ENCODE measurements at regions not wholly inside any gene's neighbourhood (a gene's known extent, or its start where the extent isn't known, plus 50 kb on each side); places are given as distances from the start of the nearest gene placed in this dataset.

GRCh38 chr5:97576956-97577355 lies 393.9 kb upstream of the RIOK2 start:
- TF ChIP-seq SRF (IDR thresholded peaks at IDR 0.05; ENCODE audit: low read depth, low read length): no peak
- TF ChIP-seq BRCA1 (IDR thresholded peaks at IDR 0.05; ENCODE audit: low read depth, low read length): no peak
- no peak for TF ChIP-seq POLR2A (IDR thresholded peaks at IDR 0.05; ENCODE audit: control extremely low read depth in 1 of 2, low read depth in 2 of 2, low read length in 2 of 2)
- no peak for TF ChIP-seq TAF1 (IDR thresholded peaks at IDR 0.05; ENCODE audit: low read depth, low read length)
- no peak for TF ChIP-seq CHD2 (IDR thresholded peaks at IDR 0.05; ENCODE audit: low read length)
- TF ChIP-seq EZH2 (IDR thresholded peaks at IDR 0.05; ENCODE audit: low read depth, low read length, severe bottlenecking): no peak
- TF ChIP-seq POLR2AphosphoS5 (IDR thresholded peaks at IDR 0.05; ENCODE audit: low read depth, low read length): no peak
- TF ChIP-seq CTCF (IDR thresholded peaks at IDR 0.05; ENCODE audit: control extremely low read depth in 1 of 3, insufficient read depth in 1 of 3, low read depth in 1 of 3, low read length in 3 of 3): no peak
- TF ChIP-seq SP2 (IDR thresholded peaks at IDR 0.05; ENCODE audit: low read length): no peak
- no peak for TF ChIP-seq PHF8 (conservative IDR thresholded peaks at IDR 0.05; ENCODE audit: low read depth, low read length)
- no peak for TF ChIP-seq SUZ12 (IDR thresholded peaks at IDR 0.05; ENCODE audit: low read length)

Data from H1 (cell line).